WTC11 (cell line): ENCODE measurements at regions not wholly inside any gene's neighbourhood (a gene's known extent, or its start where the extent isn't known, plus 50 kb on each side); places are given as distances from the start of the nearest gene placed in this dataset.

Source experiments
- SOX15 ChIP-seq: fragments of 250-450 bp; sonication (Bioruptor Pico); IDR thresholded peaks from 2 replicates; pipeline ENCODE4 v1.9.0; 2021; ENCODE audit warnings: mild to moderate bottlenecking
- TP53 ChIP-seq: sonication (generic); formaldehyde crosslinking; IDR thresholded peaks from 2 replicates; pipeline ENCODE4 v1.8.1; 2023; ENCODE audit warnings: mild to moderate bottlenecking, missing genetic modification reagents

- no peak for TF ChIP-seq SOX15
- no peak for TF ChIP-seq TP53 (CRISPR knock-in tag)
These were observed 152.1 kb upstream of the KYNU start for GRCh38 chr2:142725386-142725785.
